Suprapubic skin (tissue), 4 donors: ENCODE measurements at regions not wholly inside any gene's neighbourhood (a gene's known extent, or its start where the extent isn't known, plus 50 kb on each side); places are given as distances from the start of the nearest gene placed in this dataset.

ENCODE experiments used
- POLR2A ChIP-seq, 2 donors: fragments of 450-650 bp; IDR thresholded peaks; one replicate each; pipeline ENCODE4 v1.6.1; 2017; ENCODE audit warnings: antibody characterized with exemption in 2 of 2, mild to moderate bottlenecking in 2 of 2, moderate library complexity in 2 of 2
- POLR2AphosphoS5 ChIP-seq, 3 donors: sonication (generic); formaldehyde crosslinking; IDR thresholded peaks; one replicate each; pipeline ENCODE4 v1.6.1; 2017; ENCODE audit warnings: antibody characterized with exemption in 3 of 3
- TF ChIP-seq, protein P1 (sequence below), 2 donors: fragments of 200-600 bp in 1 of 2; fragments of 450-650 bp in 1 of 2; sonication (generic) in 1 of 2; IDR thresholded peaks; one replicate each; pipeline ENCODE4 v1.5.1; 2016 to 2019; ENCODE audit warnings: antibody characterized with exemption in 2 of 2, mild to moderate bottlenecking in 1 of 2, moderate library complexity in 1 of 2

DNA sequence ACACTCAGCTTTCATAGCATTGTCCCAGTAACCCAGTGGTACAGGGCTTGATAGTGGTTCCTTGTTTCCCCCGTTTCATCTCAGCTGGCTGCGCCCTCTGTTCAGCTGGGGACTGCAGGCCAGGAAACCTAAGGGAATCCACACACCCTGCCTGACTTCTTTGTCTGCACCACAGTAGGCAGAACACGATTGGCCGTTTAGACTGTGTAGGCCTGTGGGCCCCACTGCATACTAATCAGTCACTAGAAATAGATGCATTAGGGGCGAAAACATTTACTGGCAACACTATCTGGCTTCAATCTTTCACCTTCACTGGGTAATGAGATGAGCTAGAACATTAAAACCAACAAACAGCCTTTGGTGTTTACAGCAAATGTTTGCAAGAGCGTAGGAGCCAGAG is 512.7 kb upstream of the BRINP1 start:
- TF ChIP-seq, protein P1, sequence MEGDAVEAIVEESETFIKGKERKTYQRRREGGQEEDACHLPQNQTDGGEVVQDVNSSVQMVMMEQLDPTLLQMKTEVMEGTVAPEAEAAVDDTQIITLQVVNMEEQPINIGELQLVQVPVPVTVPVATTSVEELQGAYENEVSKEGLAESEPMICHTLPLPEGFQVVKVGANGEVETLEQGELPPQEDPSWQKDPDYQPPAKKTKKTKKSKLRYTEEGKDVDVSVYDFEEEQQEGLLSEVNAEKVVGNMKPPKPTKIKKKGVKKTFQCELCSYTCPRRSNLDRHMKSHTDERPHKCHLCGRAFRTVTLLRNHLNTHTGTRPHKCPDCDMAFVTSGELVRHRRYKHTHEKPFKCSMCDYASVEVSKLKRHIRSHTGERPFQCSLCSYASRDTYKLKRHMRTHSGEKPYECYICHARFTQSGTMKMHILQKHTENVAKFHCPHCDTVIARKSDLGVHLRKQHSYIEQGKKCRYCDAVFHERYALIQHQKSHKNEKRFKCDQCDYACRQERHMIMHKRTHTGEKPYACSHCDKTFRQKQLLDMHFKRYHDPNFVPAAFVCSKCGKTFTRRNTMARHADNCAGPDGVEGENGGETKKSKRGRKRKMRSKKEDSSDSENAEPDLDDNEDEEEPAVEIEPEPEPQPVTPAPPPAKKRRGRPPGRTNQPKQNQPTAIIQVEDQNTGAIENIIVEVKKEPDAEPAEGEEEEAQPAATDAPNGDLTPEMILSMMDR (IDR thresholded peaks at IDR 0.05) = no peak
- TF ChIP-seq POLR2AphosphoS5 (IDR thresholded peaks at IDR 0.05) = no peak
- no peak for TF ChIP-seq POLR2A (IDR thresholded peaks at IDR 0.05)
